Keratinocyte (primary cell): ENCODE measurements at regions not wholly inside any gene's neighbourhood (a gene's known extent, or its start where the extent isn't known, plus 50 kb on each side); places are given as distances from the start of the nearest gene placed in this dataset.

Experiments used
- EZH2 ChIP-seq: IDR thresholded peaks from one replicate; pipeline ENCODE4 v1.6.1; 2012; ENCODE audit warnings: inconsistent platforms, mild to moderate bottlenecking, low read length, moderate library complexity
- TF ChIP-seq, protein P1 (sequence below), 3 experiments: IDR thresholded peaks in 1 of 3; conservative IDR thresholded peaks in 1 of 3; optimal IDR thresholded peaks in 1 of 3; 2 replicates in 2 of 3; 3 replicates in 1 of 3; pipeline versions ENCODE3 to v1.5.1; 2011; ENCODE audit warnings: low read length in 3 of 3, mild to moderate bottlenecking in 3 of 3, moderate library complexity in 2 of 3, control low read depth in 1 of 3, inconsistent platforms in 1 of 3; ENCODE audit not compliant: insufficient read depth in 2 of 3; ENCODE audit errors: extremely low read depth in 1 of 3

DNA sequence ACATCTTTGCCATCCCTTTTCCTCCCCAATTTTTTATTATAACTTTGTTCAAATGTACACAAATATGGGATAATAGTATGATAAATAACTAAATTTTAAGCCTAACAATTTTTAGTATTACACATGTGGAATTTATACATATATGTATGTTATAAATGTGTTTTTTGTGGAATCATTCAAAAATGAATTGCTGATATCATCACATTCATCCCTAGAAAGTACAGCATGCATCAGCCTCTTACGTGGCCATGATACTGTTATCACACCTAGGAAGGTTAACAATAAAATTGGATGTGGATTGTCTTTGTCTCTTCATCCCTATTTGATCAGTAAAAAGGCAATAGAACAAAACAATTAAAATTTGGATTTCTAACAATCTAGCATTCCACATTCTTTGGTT is 73.7 kb upstream of the DAP start:
- TF ChIP-seq, protein P1, sequence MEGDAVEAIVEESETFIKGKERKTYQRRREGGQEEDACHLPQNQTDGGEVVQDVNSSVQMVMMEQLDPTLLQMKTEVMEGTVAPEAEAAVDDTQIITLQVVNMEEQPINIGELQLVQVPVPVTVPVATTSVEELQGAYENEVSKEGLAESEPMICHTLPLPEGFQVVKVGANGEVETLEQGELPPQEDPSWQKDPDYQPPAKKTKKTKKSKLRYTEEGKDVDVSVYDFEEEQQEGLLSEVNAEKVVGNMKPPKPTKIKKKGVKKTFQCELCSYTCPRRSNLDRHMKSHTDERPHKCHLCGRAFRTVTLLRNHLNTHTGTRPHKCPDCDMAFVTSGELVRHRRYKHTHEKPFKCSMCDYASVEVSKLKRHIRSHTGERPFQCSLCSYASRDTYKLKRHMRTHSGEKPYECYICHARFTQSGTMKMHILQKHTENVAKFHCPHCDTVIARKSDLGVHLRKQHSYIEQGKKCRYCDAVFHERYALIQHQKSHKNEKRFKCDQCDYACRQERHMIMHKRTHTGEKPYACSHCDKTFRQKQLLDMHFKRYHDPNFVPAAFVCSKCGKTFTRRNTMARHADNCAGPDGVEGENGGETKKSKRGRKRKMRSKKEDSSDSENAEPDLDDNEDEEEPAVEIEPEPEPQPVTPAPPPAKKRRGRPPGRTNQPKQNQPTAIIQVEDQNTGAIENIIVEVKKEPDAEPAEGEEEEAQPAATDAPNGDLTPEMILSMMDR (optimal IDR thresholded peaks at IDR 0.05 in 1 of 3, IDR thresholded peaks at IDR 0.05 in 1 of 3, conservative IDR thresholded peaks at IDR 0.05 in 1 of 3; ENCODE audit: extremely low read depth in 1 of 3, insufficient read depth in 2 of 3, low read length in 3 of 3) = no peak
- no peak for TF ChIP-seq EZH2
